IMR-90 (cell line): ENCODE measurements at regions not wholly inside any gene's neighbourhood (a gene's known extent, or its start where the extent isn't known, plus 50 kb on each side); places are given as distances from the start of the nearest gene placed in this dataset.

Experiments used
- ATAC-seq: fragments of 200-7000 bp; cut with Tn5 transposase; 2 replicates; pipeline ENCODE4 v1.9.1; 2020; ENCODE audit warnings: low read depth, mild to moderate bottlenecking, moderate library complexity
- BruUV-seq: library from RNA; stranded (reverse); fragments of 400-500 nt; replicated peaks from 2 replicates; lab custom pipeline; 2021; lab: Mats Ljungman, UMichigan
- CTCF ChIA-PET: fragments of 300-600 bp; formaldehyde crosslinking; extraction: SDS; loops from one replicate; lab custom pipeline; 2021; ENCODE audit warnings: antibody characterized with exemption; lab: Yijun Ruan, JAX
- POLR2A ChIA-PET: fragments of 300-600 bp; sonication (Branson Sonifier 250); formaldehyde crosslinking; loops from one replicate; lab custom pipeline; 2022; ENCODE audit warnings: antibody characterized with exemption; ENCODE audit not compliant: unreplicated experiment; lab: Charles Lee
- DNase-seq: peaks from one replicate; pipeline ENCODE4 v3.0.0; 2013
- H2AFZ ChIP-seq: replicated peaks from 2 replicates; pipeline ENCODE3; 2013; ENCODE audit warnings: low read length, mild to moderate bottlenecking; ENCODE audit not compliant: poor library complexity
- H2AK5ac ChIP-seq: 2 replicates; pipeline ENCODE4 v1.6.1; 2013; ENCODE audit warnings: low read depth, low read length, inconsistent platforms
- H2AK9ac ChIP-seq: replicated peaks from 2 replicates; pipeline ENCODE3; 2013; ENCODE audit warnings: mild to moderate bottlenecking, low read depth, low read length, moderate library complexity; ENCODE audit not compliant: poor library complexity
- H2BK120ac ChIP-seq: 2 replicates; pipeline ENCODE4 v1.6.1; 2013; ENCODE audit warnings: low read depth, low read length, inconsistent platforms
- H2BK15ac ChIP-seq: 3 replicates; pipeline ENCODE4 v1.6.1; 2013; ENCODE audit warnings: low read depth, low read length, inconsistent platforms
- H2BK20ac ChIP-seq: 2 replicates; pipeline ENCODE4 v1.6.1; 2013; ENCODE audit warnings: low read depth, mild to moderate bottlenecking, inconsistent platforms, low read length, moderate library complexity
- H2BK5ac ChIP-seq: 2 replicates; pipeline ENCODE4 v1.6.1; 2013; ENCODE audit warnings: mild to moderate bottlenecking, low read depth, low read length, inconsistent platforms; ENCODE audit not compliant: poor library complexity, severe bottlenecking
- H3K14ac ChIP-seq: replicated peaks from 2 replicates; pipeline ENCODE4 v1.6.1; 2013; ENCODE audit warnings: low read depth, low read length, inconsistent platforms
- H3K18ac ChIP-seq: 2 replicates; pipeline ENCODE4 v1.6.1; 2013; ENCODE audit warnings: low read depth, low read length, control low read depth
- H3K23ac ChIP-seq: 2 replicates; pipeline ENCODE4 v1.6.1; 2013; ENCODE audit warnings: low read depth, low read length, inconsistent platforms
- H3K27ac ChIP-seq: 2 replicates; pipeline ENCODE4 v1.5.1; 2013; ENCODE audit warnings: mild to moderate bottlenecking, control low read depth, low read length; ENCODE audit not compliant: insufficient read depth
- H3K27me3 ChIP-seq: 2 replicates; pipeline ENCODE4 v1.6.1; 2013; ENCODE audit warnings: low read length; ENCODE audit not compliant: control insufficient read depth, insufficient read depth
- H3K36me3 ChIP-seq: 2 replicates; pipeline ENCODE4 v1.6.1; 2013; ENCODE audit warnings: low read length, mixed read lengths; ENCODE audit not compliant: control insufficient read depth, insufficient read depth
- H3K4ac ChIP-seq: 2 replicates; pipeline ENCODE4 v1.6.1; 2013; ENCODE audit warnings: low read depth, low read length, inconsistent platforms
- H3K4me1 ChIP-seq: 2 replicates; pipeline ENCODE4 v1.6.1; 2013; ENCODE audit warnings: low read length, mixed read lengths; ENCODE audit not compliant: control insufficient read depth, insufficient read depth
- H3K4me2 ChIP-seq: 2 replicates; pipeline ENCODE4 v1.6.1; 2013; ENCODE audit warnings: low read depth, mild to moderate bottlenecking, control low read depth, low read length, moderate library complexity
- H3K4me3 ChIP-seq: 2 replicates; pipeline ENCODE4 v1.5.1; 2013; ENCODE audit warnings: low read depth, mild to moderate bottlenecking, control low read depth, low read length, moderate library complexity; ENCODE audit not compliant: insufficient read depth
- H3K56ac ChIP-seq: 2 replicates; pipeline ENCODE4 v1.6.1; 2013; ENCODE audit warnings: low read length, inconsistent platforms; ENCODE audit not compliant: insufficient read depth; ENCODE audit errors: extremely low read depth
- H3K79me1 ChIP-seq, 2 experiments: 2 replicates each; pipeline ENCODE4 v1.6.1; 2013; ENCODE audit warnings: low read length in 2 of 2, inconsistent platforms in 1 of 2, low read depth in 1 of 2
- H3K9ac ChIP-seq: 2 replicates; pipeline ENCODE4 v1.6.1; 2013; ENCODE audit warnings: low read depth, low read length, control low read depth
- H3K9me1 ChIP-seq: 2 replicates; pipeline ENCODE4 v1.6.1; 2013; ENCODE audit warnings: low read length, inconsistent platforms; ENCODE audit not compliant: insufficient read depth
- H3K9me3 ChIP-seq: 2 replicates; pipeline ENCODE4 v1.6.1; 2013; ENCODE audit warnings: low read length; ENCODE audit not compliant: control insufficient read depth, insufficient read depth
- H4K20me1 ChIP-seq: 2 replicates; pipeline ENCODE4 v1.6.1; 2013; ENCODE audit warnings: low read length, inconsistent platforms; ENCODE audit not compliant: insufficient read depth
- H4K5ac ChIP-seq: 2 replicates; pipeline ENCODE4 v1.6.1; 2013; ENCODE audit warnings: mild to moderate bottlenecking, low read depth, low read length, control low read depth
- H4K8ac ChIP-seq, 2 experiments: 2 replicates each; pipeline ENCODE4 v1.6.1; 2013; ENCODE audit warnings: low read depth in 2 of 2, low read length in 2 of 2, control low read depth in 1 of 2, inconsistent platforms in 1 of 2
- H4K91ac ChIP-seq: 2 replicates; pipeline ENCODE4 v1.6.1; 2013; ENCODE audit warnings: low read depth, low read length, inconsistent platforms; ENCODE audit not compliant: insufficient read depth
- CTCF ChIP-seq: conservative IDR thresholded peaks from 2 replicates; pipeline ENCODE4 v1.5.1; 2012; ENCODE audit warnings: mild to moderate bottlenecking, low read depth, low read length, improper control_type of control experiment
- ELK1 ChIP-seq: fragments of 150-350 bp; IDR thresholded peaks from 2 replicates; pipeline ENCODE4 v1.6.1; 2016; ENCODE audit warnings: low read depth, mild to moderate bottlenecking, low read length, moderate library complexity, borderline replicate concordance
- FOS ChIP-seq: fragments of 150-350 bp; IDR thresholded peaks from 2 replicates; pipeline ENCODE4 v1.6.1; 2016; ENCODE audit warnings: low read depth, low read length
- MAFK ChIP-seq: IDR thresholded peaks from 2 replicates; pipeline ENCODE4 v1.6.1; 2012; ENCODE audit warnings: low read depth, low read length, improper control_type of control experiment
- MXI1 ChIP-seq: IDR thresholded peaks from 2 replicates; pipeline ENCODE4 v1.6.1; 2012; ENCODE audit warnings: low read depth, mild to moderate bottlenecking, low read length, moderate library complexity, borderline replicate concordance
- NFE2L2 ChIP-seq: fragments of 150-350 bp; IDR thresholded peaks from 2 replicates; pipeline ENCODE4 v1.6.1; 2016; ENCODE audit warnings: low read depth, mild to moderate bottlenecking, low read length
- POLR2A ChIP-seq: IDR thresholded peaks from 2 replicates; pipeline ENCODE4 v1.6.1; 2012; ENCODE audit warnings: mild to moderate bottlenecking, low read depth, low read length
- RAD21 ChIP-seq: IDR thresholded peaks from 2 replicates; pipeline ENCODE4 v1.6.1; 2012; ENCODE audit warnings: low read length, improper control_type of control experiment
- RCOR1 ChIP-seq: IDR thresholded peaks from 2 replicates; pipeline ENCODE4 v1.6.1; 2012; ENCODE audit warnings: mild to moderate bottlenecking, low read length, improper control_type of control experiment; ENCODE audit not compliant: insufficient replicate concordance
- RFX5 ChIP-seq: IDR thresholded peaks from 2 replicates; pipeline ENCODE4 v1.8.0; 2012; ENCODE audit warnings: low read depth, mild to moderate bottlenecking, low read length, moderate library complexity
- SMC3 ChIP-seq: fragments of 150-350 bp; IDR thresholded peaks from 2 replicates; pipeline ENCODE4 v1.6.1; 2016; ENCODE audit warnings: low read depth, mild to moderate bottlenecking, antibody characterized with exemption, low read length, moderate library complexity
- USF2 ChIP-seq: fragments of 150-350 bp; IDR thresholded peaks from 2 replicates; pipeline ENCODE4 v1.6.1; 2017; ENCODE audit warnings: mild to moderate bottlenecking, antibody characterized with exemption, low read length, low read depth
- WGBS, 2 experiments: methylation state at CpG; one replicate each; pipeline versions ENCODE4 v1.1.5 to v1.1.7; 2013; ENCODE audit warnings: missing lambda C conversion rate in 2 of 2; ENCODE audit not compliant: insufficient read length in 1 of 2; ENCODE audit errors: extremely low coverage in 2 of 2; 5-methylcytosine and 5-hydroxymethylcytosine counted together
- dilution Hi-C: fragments of 300-500 bp; cut with HindIII; formaldehyde crosslinking; loops from one replicate; pipeline ENCODE4 v1.14.3; 2018; ENCODE audit warnings: low sequenced_read_pairs; ENCODE audit not compliant: unreplicated experiment
- in situ Hi-C: fragments of 300-500 bp; cut with MboI; formaldehyde crosslinking; loops from 3 replicates; pipeline ENCODE4 v1.14.3; 2019; ENCODE audit warnings: low sequenced_read_pairs, inconsistent platforms, mixed read lengths
- intact Hi-C: fragments of 100-400 bp; cut with micrococcal nuclease; formaldehyde crosslinking; loops from 2 replicates; pipeline ENCODE4 v1.10.0; 2022

DNA sequence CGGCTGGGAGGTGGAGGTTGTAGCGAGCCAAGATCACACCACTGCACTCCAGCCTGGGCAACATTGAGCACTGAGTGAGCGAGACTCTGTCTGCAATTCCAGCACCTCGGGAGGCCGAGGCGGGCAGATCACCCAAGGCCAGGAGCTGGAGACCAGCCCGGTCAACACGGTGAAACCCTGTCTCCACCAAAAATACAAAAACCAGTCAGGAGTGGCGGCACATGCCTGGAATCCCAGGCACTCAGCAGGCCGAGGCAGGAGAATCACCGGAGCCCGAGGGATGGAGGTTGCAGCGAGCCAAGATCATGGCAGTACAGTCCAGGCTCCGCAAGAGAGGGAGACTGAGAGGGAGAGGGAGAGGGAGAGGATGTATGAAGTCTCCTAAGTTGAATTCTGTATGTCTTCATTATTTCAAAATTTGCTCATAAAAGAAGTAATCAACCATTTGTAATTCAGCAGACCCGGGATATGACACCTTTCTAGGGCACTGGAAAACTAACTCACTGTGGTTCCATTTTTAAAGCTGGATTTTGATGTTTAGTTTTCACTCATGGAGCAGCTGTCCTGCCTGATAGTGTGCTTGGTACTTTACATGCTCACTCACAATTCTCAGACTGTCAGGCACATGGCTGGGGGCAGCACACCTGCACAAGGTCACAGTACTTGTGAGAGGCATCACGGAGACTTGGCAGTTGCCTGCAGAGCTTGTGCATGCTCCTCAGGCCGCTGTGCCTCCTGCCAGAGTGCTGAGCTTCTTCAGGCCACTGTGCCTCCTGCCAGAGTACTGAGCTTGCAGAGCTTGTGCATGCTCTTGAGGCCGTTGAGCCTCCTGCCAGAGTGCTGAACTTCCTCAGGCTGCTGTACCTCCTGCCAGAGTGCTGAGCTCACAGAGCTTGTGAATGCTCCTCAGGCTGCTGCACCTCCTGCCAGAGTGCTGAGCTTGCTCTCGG, 106.2 kb downstream of the ERMARD start:
- Histone ChIP-seq H3K27ac (no peak overlapping the region), H3K4ac (no peak overlapping the region), H2AK9ac (no peak overlapping the region), H3K14ac (no peak overlapping the region), H4K5ac (no peak overlapping the region), H2AFZ (no peak overlapping the region), H2BK120ac (no peak overlapping the region), H3K9me3 (peaks cover 42% of the 10 kb centered on the region), H3K4me1 (no peaks in the 10 kb centered on the region), H3K27me3 (no peaks in the 10 kb centered on the region), H3K79me1 (no peaks in the 10 kb centered on the region), H2BK20ac (no peak overlapping the region), H3K4me2 (no peak overlapping the region), H2AK5ac (no peak overlapping the region), H4K8ac (no peak overlapping the region), H3K9ac (no peak overlapping the region), H3K4me3 (no peak overlapping the region), H2BK15ac (no peak overlapping the region), H2BK5ac (no peak overlapping the region), H3K9me1 (no peaks in the 10 kb centered on the region), H3K56ac (no peak overlapping the region), H3K18ac (no peak overlapping the region), H3K36me3 (no peaks in the 10 kb centered on the region), H4K20me1 (no peaks in the 10 kb centered on the region), H3K23ac (no peak overlapping the region), H4K91ac (no peak overlapping the region)
- POLR2A ChIA-PET = no interaction called here
- TF ChIP-seq USF2 (no peak), RAD21 (no peak), NFE2L2 (no peak), POLR2A (no peak), CTCF (no peak), SMC3 (no peak), MXI1 (no peak), FOS (no peak), RCOR1 (no peak), RFX5 (no peak), ELK1 (no peak), MAFK (no peak)
- in situ Hi-C loops = no loop called here
- intact Hi-C loops = no loop called here
- dilution Hi-C loops = no loop called here
- CTCF ChIA-PET = no interaction called here
- no TSS peak for BruUV-seq
- 30% methylated on average over 2 of the region's 19 CpGs; no CpG with 5 or more reads in 1 of the 2 experiments for WGBS, 2 experiments
- ATAC-seq (no peak), DNase-seq (no peak)
